K562 (cell line): ENCODE measurements at regions not wholly inside any gene's neighbourhood (a gene's known extent, or its start where the extent isn't known, plus 50 kb on each side); places are given as distances from the start of the nearest gene placed in this dataset.

Experiments used
- ATAC-seq: fragments of 200-7000 bp; cut with Tn5 transposase; 3 replicates; pipeline ENCODE4 v1.9.1; 2020; ENCODE audit warnings: moderate library complexity
- BruUV-seq: library from RNA; stranded (reverse); fragments of 400-500 nt; replicated peaks from 2 replicates; lab custom pipeline; 2021; lab: Mats Ljungman, UMichigan
- CTCF ChIA-PET: fragments of 300-600 bp; formaldehyde crosslinking; extraction: SDS; loops from one replicate; lab custom pipeline; 2021; ENCODE audit warnings: low intra/inter-chr PET ratio; lab: Yijun Ruan, JAX
- POLR2A ChIA-PET: fragments of 300-600, 350-650 bp; sonication (Branson Sonifier 250); formaldehyde crosslinking; extraction: SDS; loops from one replicate; lab custom pipeline; 2021; ENCODE audit warnings: antibody characterized with exemption, inconsistent platforms; lab: Yijun Ruan, JAX
- DNase-seq, 4 experiments: peaks; one replicate each; pipeline versions ENCODE4 v3.0.0 to v3.0.0-alpha.2; 2011 to 2018; ENCODE audit warnings: low spot score in 3 of 4, mixed read lengths in 3 of 4; ENCODE audit errors: extremely low read depth in 1 of 4
- FAIRE-seq: peaks from 2 replicates; lab custom pipeline; 2011; peaks lifted over from hg19 to GRCh38; lab: Jason Lieb, UNC
- H2AFZ ChIP-seq: 2 replicates; pipeline ENCODE4 v1.6.0; 2011; ENCODE audit warnings: low read depth, low read length, control low read depth, inconsistent platforms
- H3K27ac ChIP-seq: fragments of 200-600 bp; 3 replicates; pipeline ENCODE4 v1.8.0; 2011; ENCODE audit warnings: low read depth, mild to moderate bottlenecking, control low read depth, inconsistent platforms, low read length, moderate library complexity, mixed read lengths; ENCODE audit errors: extremely low read depth
- H3K27me3 ChIP-seq, 2 experiments: fragments of 300-600 bp in 1 of 2; 2 replicates in 1 of 2; 3 replicates in 1 of 2; pipeline versions ENCODE4 v1.6.0 to v1.8.0; 2011; ENCODE audit warnings: inconsistent platforms in 2 of 2, low read length in 2 of 2, mild to moderate bottlenecking in 1 of 2, mixed read lengths in 1 of 2, moderate library complexity in 1 of 2; ENCODE audit not compliant: control insufficient read depth in 2 of 2, insufficient read depth in 2 of 2
- H3K36me3 ChIP-seq: fragments of 300-600 bp; 3 replicates; pipeline ENCODE4 v1.8.0; 2011; ENCODE audit warnings: mild to moderate bottlenecking, low read length, inconsistent platforms; ENCODE audit not compliant: control insufficient read depth, insufficient read depth
- H3K4me1 ChIP-seq, 2 experiments: fragments of 200-600 bp in 1 of 2; replicated peaks in 1 of 2; 2 replicates in 1 of 2; 3 replicates in 1 of 2; pipeline versions ENCODE4 v1.5.1 to v1.8.0; 2011; ENCODE audit warnings: inconsistent platforms in 2 of 2, low read length in 2 of 2, mild to moderate bottlenecking in 1 of 2, mixed read lengths in 1 of 2, moderate library complexity in 1 of 2; ENCODE audit not compliant: control insufficient read depth in 2 of 2, insufficient read depth in 2 of 2
- H3K4me2 ChIP-seq: 2 replicates; pipeline ENCODE4 v1.6.1; 2011; ENCODE audit warnings: low read length, control low read depth, inconsistent platforms, mixed read lengths; ENCODE audit not compliant: insufficient read depth
- H3K4me3 ChIP-seq: fragments of 200-600 bp; sonication (generic), shearing (Covaris generic); 2 replicates; pipeline ENCODE4 v1.5.1; 2016; ENCODE audit warnings: control low read depth, inconsistent platforms
- H3K79me2 ChIP-seq: fragments of 200-600 bp; 3 replicates; pipeline ENCODE4 v1.8.0; 2011; ENCODE audit warnings: low read length, inconsistent platforms; ENCODE audit not compliant: control insufficient read depth, insufficient read depth
- H3K9ac ChIP-seq, 2 experiments: 2 replicates each; pipeline versions ENCODE4 v1.6.0 to v1.6.1; 2011; ENCODE audit warnings: low read depth in 2 of 2, low read length in 2 of 2, control low read depth in 1 of 2, inconsistent platforms in 1 of 2, mild to moderate bottlenecking in 1 of 2, mixed read lengths in 1 of 2; ENCODE audit not compliant: insufficient read depth in 1 of 2
- H3K9me1 ChIP-seq: one replicate; pipeline ENCODE4 v1.6.0; 2011; ENCODE audit warnings: inconsistent platforms, mild to moderate bottlenecking, low read length, moderate library complexity; ENCODE audit not compliant: control insufficient read depth, insufficient read depth
- H3K9me3 ChIP-seq: replicated peaks from 2 replicates; pipeline ENCODE4 v1.5.1; 2011; ENCODE audit warnings: low read depth, low read length, inconsistent platforms; ENCODE audit not compliant: control insufficient read depth, insufficient read depth
- H4K20me1 ChIP-seq: replicated peaks from 2 replicates; pipeline ENCODE4 v1.6.1; 2011; ENCODE audit warnings: low read length, inconsistent platforms, mixed read lengths; ENCODE audit not compliant: control insufficient read depth, insufficient read depth
- CREB1 ChIP-seq, 2 experiments: sonication (generic) in 1 of 2; formaldehyde crosslinking in 1 of 2; IDR thresholded peaks; 2 replicates each; pipeline versions ENCODE4 v1.6.1 to v1.8.0; 2012 to 2022; ENCODE audit warnings: inconsistent platforms in 1 of 2, mild to moderate bottlenecking in 1 of 2, missing genetic modification reagents in 1 of 2, moderate library complexity in 1 of 2
- FIP1L1 ChIP-seq: fragments of 200-400 bp; formaldehyde crosslinking; IDR thresholded peaks from 2 replicates; pipeline ENCODE4 v1.6.1; 2018; ENCODE audit warnings: mild to moderate bottlenecking, low read depth, low read length; ENCODE audit not compliant: poor library complexity, severe bottlenecking
- NFIX ChIP-seq: fragments of 250-450 bp; sonication (Bioruptor Pico); IDR thresholded peaks from 2 replicates; pipeline ENCODE4 v1.4.0; 2020; ENCODE audit warnings: low read depth, mild to moderate bottlenecking, moderate library complexity
- RREB1 ChIP-seq: fragments of 250-450 bp; sonication (Bioruptor Pico); IDR thresholded peaks from 2 replicates; pipeline ENCODE4 v1.4.0; 2020
- TRIM24 ChIP-seq, 2 experiments: fragments of 450-650 bp; IDR thresholded peaks; 2 replicates each; pipeline ENCODE4 v1.6.1; 2016
- ZNF518B ChIP-seq: fragments of 250-450 bp; sonication (Bioruptor Pico); IDR thresholded peaks from 2 replicates; pipeline ENCODE4 v1.5.0; 2021; ENCODE audit warnings: mild to moderate bottlenecking, moderate library complexity
- WGBS: fragments of 100-300 bp; shearing (Covaris generic); methylation state at CpG from one replicate; pipeline ENCODE4 v1.1.6; 2016; ENCODE audit warnings: low coverage, mixed read lengths; ENCODE audit not compliant: insufficient coverage; ENCODE audit errors: missing lambda C conversion rate; 5-methylcytosine and 5-hydroxymethylcytosine counted together
- in situ Hi-C: fragments of 300-500 bp; cut with MboI; formaldehyde crosslinking; loops from 4 replicates; pipeline ENCODE4 v1.15.0; 2018; ENCODE audit warnings: inconsistent platforms, mixed read lengths
- intact Hi-C: fragments of 100-400 bp; cut with micrococcal nuclease; formaldehyde crosslinking; loops from 2 replicates; pipeline ENCODE4 v1.14.2; 2022

GRCh38 chr5:67917561-67917960 is 298.0 kb upstream of the PIK3R1 start:
- Histone ChIP-seq H3K36me3 (no peaks in the 10 kb centered on the region), H3K4me1 (no peaks in the 10 kb centered on the region), H4K20me1 (no peaks in the 10 kb centered on the region), H2AFZ (no peak overlapping the region), H3K9me3 (no peaks in the 10 kb centered on the region), H3K4me3 (no peak overlapping the region), H3K4me2 (no peak overlapping the region), H3K27me3 (no peaks in the 10 kb centered on the region), H3K79me2 (no peaks in the 10 kb centered on the region), H3K9ac (no peak overlapping the region), H3K27ac (no peak overlapping the region), H3K9me1 (no peaks in the 10 kb centered on the region)
- FAIRE-seq = no peak
- no peak for ATAC-seq
- TF ChIP-seq TRIM24 (IDR thresholded peaks at IDR 0.05) (no peak), ZNF518B (no peak), NFIX (no peak), FIP1L1 (no peak), RREB1 (CRISPR knock-in tag) (no peak), CREB1 (IDR thresholded peaks at IDR 0.05) (no peak), CREB1 (CRISPR knock-in tag; IDR thresholded peaks at IDR 0.05) (no peak)
- 0% methylated on average over 4 of the region's 4 CpGs for WGBS
- DNase-seq = no peak
- POLR2A ChIA-PET = no interaction called here
- intact Hi-C loops = no loop called here
- CTCF ChIA-PET = no interaction called here
- in situ Hi-C loops = no loop called here
- BruUV-seq = no TSS peak
